Ovary (tissue), 3 donors: ENCODE measurements at regions not wholly inside any gene's neighbourhood (a gene's known extent, or its start where the extent isn't known, plus 50 kb on each side); places are given as distances from the start of the nearest gene placed in this dataset.

ENCODE experiments used
- EP300 ChIP-seq: sonication (generic); formaldehyde crosslinking; IDR thresholded peaks from one replicate; pipeline ENCODE4 v1.6.1; 2017; ENCODE audit warnings: antibody characterized with exemption
- POLR2A ChIP-seq: fragments of 450-650 bp; IDR thresholded peaks from one replicate; pipeline ENCODE4 v1.6.1; 2017; ENCODE audit warnings: antibody characterized with exemption, mild to moderate bottlenecking, moderate library complexity
- TF ChIP-seq, protein P1 (sequence below), 3 donors: fragments of 450-650 bp in 2 of 3; fragments of 200-600 bp in 1 of 3; IDR thresholded peaks; one replicate each; pipeline versions ENCODE4 v1.5.1 to v1.8.0; 2016 to 2022; ENCODE audit warnings: antibody characterized with exemption in 3 of 3, mild to moderate bottlenecking in 1 of 3
- donor health status: DM: no; HTN: no; CAD: no.

DNA sequence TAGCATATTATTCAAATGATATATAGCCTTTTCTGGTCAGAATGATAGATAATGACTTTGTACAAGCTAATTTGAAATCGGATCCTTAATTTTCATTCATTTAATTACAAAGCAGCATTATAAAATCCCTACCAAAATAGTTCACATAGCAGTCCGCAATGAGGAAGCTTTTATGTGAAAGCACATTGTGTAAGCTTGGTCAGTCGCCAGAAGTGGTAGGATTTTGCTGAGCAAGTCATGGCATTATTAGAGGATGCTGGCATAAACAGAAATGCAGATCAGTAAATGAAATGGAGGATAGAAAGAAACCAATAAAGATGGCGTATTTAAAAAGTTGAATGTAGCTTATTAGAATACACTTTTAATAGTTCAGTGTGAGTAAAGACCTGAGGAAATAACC lies 93.2 kb upstream of the DIAPH2 start:
- no peak for TF ChIP-seq POLR2A
- TF ChIP-seq, protein P1, sequence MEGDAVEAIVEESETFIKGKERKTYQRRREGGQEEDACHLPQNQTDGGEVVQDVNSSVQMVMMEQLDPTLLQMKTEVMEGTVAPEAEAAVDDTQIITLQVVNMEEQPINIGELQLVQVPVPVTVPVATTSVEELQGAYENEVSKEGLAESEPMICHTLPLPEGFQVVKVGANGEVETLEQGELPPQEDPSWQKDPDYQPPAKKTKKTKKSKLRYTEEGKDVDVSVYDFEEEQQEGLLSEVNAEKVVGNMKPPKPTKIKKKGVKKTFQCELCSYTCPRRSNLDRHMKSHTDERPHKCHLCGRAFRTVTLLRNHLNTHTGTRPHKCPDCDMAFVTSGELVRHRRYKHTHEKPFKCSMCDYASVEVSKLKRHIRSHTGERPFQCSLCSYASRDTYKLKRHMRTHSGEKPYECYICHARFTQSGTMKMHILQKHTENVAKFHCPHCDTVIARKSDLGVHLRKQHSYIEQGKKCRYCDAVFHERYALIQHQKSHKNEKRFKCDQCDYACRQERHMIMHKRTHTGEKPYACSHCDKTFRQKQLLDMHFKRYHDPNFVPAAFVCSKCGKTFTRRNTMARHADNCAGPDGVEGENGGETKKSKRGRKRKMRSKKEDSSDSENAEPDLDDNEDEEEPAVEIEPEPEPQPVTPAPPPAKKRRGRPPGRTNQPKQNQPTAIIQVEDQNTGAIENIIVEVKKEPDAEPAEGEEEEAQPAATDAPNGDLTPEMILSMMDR (IDR thresholded peaks at IDR 0.05), result no peak
- TF ChIP-seq EP300, result no peak
